Tibial nerve (tissue), 4 donors: ENCODE measurements at regions not wholly inside any gene's neighbourhood (a gene's known extent, or its start where the extent isn't known, plus 50 kb on each side); places are given as distances from the start of the nearest gene placed in this dataset.

ENCODE experiments used
- DNase-seq, 2 donors: peaks; one replicate each; pipeline ENCODE4 v3.0.0-alpha.2; 2019; ENCODE audit warnings: low spot score in 2 of 2
- H3K27ac ChIP-seq, 4 donors: fragments of 200-600 bp; sonication (generic) in 3 of 4; one replicate each; pipeline ENCODE4 v1.5.1; 2017 to 2019; ENCODE audit warnings: mild to moderate bottlenecking in 1 of 4
- H3K27me3 ChIP-seq, 2 donors: fragments of 200-600 bp; sonication (generic) in 1 of 2; one replicate each; pipeline versions ENCODE4 v1.5.1 to v1.6.0; 2017 to 2019
- H3K36me3 ChIP-seq, 3 donors: fragments of 200-600 bp; sonication (generic); one replicate each; pipeline ENCODE4 v1.5.1; 2018 to 2019
- H3K4me1 ChIP-seq, 4 donors: fragments of 200-600 bp; sonication (generic) in 3 of 4; one replicate each; pipeline ENCODE4 v1.5.1; 2017 to 2019
- H3K4me3 ChIP-seq, 4 donors: fragments of 200-600 bp; sonication (generic) in 3 of 4; one replicate each; pipeline ENCODE4 v1.5.1; 2017 to 2019; ENCODE audit warnings: mild to moderate bottlenecking in 1 of 4, moderate library complexity in 1 of 4
- H3K9me3 ChIP-seq, 4 donors: fragments of 200-600 bp; sonication (generic) in 3 of 4; one replicate each; pipeline ENCODE4 v1.5.1; 2017 to 2019
- EP300 ChIP-seq, 2 donors: sonication (generic); formaldehyde crosslinking; IDR thresholded peaks; one replicate each; pipeline ENCODE4 v1.6.1; 2017; ENCODE audit warnings: antibody characterized with exemption in 2 of 2, mild to moderate bottlenecking in 1 of 2
- POLR2A ChIP-seq, 2 donors: fragments of 450-650 bp; IDR thresholded peaks; one replicate each; pipeline ENCODE4 v1.6.1; 2017; ENCODE audit warnings: antibody characterized with exemption in 2 of 2, mild to moderate bottlenecking in 2 of 2, moderate library complexity in 2 of 2
- WGBS, 2 donors: methylation state at CpG; one replicate each; pipeline ENCODE4 v1.1.5; 2018; 5-methylcytosine and 5-hydroxymethylcytosine counted together
- TF ChIP-seq, protein P1 (sequence below), 5 experiments: fragments of 200-600 bp in 3 of 5; fragments of 450-650 bp in 2 of 5; sonication (generic) in 3 of 5; IDR thresholded peaks; one replicate each; pipeline ENCODE4 v1.5.1; 2016 to 2019; ENCODE audit warnings: antibody characterized with exemption in 5 of 5, mild to moderate bottlenecking in 3 of 5, moderate library complexity in 2 of 5

DNA sequence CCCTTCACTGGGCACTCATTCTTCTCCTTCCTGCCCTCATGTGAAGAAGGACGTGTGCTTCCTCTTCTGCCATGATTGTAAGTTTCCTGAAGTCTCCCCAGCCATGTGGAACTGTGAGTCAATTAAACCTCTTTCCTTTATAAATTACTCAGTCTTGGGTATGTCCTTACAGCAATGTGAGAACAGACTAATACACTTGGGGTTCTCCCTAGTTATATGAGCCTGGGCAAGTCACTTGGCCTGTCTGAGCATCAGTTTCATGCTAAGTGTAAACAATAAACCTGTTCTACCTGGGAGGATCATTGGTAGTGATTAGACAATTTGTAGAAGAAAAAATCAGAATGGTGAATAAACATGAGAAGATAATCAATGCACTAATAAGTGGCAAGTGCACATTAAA, 162.2 kb upstream of the ARG1 start:
- TF ChIP-seq, protein P1, sequence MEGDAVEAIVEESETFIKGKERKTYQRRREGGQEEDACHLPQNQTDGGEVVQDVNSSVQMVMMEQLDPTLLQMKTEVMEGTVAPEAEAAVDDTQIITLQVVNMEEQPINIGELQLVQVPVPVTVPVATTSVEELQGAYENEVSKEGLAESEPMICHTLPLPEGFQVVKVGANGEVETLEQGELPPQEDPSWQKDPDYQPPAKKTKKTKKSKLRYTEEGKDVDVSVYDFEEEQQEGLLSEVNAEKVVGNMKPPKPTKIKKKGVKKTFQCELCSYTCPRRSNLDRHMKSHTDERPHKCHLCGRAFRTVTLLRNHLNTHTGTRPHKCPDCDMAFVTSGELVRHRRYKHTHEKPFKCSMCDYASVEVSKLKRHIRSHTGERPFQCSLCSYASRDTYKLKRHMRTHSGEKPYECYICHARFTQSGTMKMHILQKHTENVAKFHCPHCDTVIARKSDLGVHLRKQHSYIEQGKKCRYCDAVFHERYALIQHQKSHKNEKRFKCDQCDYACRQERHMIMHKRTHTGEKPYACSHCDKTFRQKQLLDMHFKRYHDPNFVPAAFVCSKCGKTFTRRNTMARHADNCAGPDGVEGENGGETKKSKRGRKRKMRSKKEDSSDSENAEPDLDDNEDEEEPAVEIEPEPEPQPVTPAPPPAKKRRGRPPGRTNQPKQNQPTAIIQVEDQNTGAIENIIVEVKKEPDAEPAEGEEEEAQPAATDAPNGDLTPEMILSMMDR (IDR thresholded peaks at IDR 0.05), result no peak
- TF ChIP-seq POLR2A (IDR thresholded peaks at IDR 0.05), result no peak
- no peak for TF ChIP-seq EP300 (IDR thresholded peaks at IDR 0.05)
- H3K4me1 ChIP-seq, result no peaks in the 10 kb centered on the region
- DNase-seq, result no peak
- no peak overlapping the region for H3K27ac ChIP-seq
- no peaks in the 10 kb centered on the region for H3K27me3 ChIP-seq
- 65 to 70% methylated on average over 1 of the region's 1 CpG for WGBS, 2 donors
- H3K4me3 ChIP-seq, result no peak overlapping the region
- no peaks in the 10 kb centered on the region for H3K9me3 ChIP-seq
- H3K36me3 ChIP-seq, result no peaks in the 10 kb centered on the region

DNA sequence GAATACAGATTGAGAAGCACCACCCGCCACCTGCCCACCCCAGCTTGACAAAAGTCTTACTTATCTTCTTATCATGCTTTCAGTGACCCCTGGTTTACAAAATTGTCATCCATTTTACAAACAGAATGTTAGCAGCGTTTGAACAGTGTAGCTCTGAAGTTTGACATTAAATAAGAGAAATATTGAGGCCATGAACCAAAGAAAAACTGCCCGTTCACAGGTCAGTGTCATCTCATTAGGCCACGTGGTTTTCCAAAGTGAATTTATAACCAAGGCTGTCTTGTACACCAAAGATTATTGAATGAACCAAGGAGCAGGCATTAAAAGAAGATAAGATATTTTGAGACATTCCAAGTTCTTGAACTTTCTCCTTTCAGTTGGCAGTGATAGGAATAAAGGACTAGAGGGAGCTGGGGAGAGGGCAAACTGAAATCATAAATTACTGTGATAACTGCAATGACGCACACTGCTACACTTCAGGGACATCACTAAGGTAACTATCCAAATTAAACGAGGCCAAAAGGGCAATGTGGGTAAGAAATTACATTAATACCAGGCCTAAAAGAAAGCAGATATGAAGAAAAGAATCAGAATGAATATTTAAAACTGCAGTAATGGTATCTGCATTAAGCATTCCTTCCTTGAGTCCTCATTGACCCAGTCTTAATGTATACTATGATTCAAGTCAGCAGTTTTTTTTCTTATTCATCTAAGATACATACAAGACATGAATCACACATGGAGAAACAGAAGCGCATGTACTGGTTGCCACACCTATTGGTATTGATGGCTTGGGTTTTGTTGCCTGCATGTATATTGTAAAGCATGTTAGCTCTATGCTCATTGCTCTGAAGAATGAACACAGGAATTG, 159.8 kb upstream of the ARG1 start:
- no peaks in the 10 kb centered on the region for H3K4me1 ChIP-seq
- no peak for DNase-seq
- H3K27ac ChIP-seq, result no peak overlapping the region
- no peaks in the 10 kb centered on the region for H3K9me3 ChIP-seq
- no peaks in the 10 kb centered on the region for H3K27me3 ChIP-seq
- H3K36me3 ChIP-seq, result no peaks in the 10 kb centered on the region
- TF ChIP-seq EP300 (IDR thresholded peaks at IDR 0.05) (no peak), POLR2A (IDR thresholded peaks at IDR 0.05) (no peak)
- TF ChIP-seq, protein P1 (IDR thresholded peaks at IDR 0.05), result no peak
- 64 to 68% methylated on average over 7 of the region's 7 CpGs for WGBS, 2 donors
- H3K4me3 ChIP-seq, result no peak overlapping the region

DNA sequence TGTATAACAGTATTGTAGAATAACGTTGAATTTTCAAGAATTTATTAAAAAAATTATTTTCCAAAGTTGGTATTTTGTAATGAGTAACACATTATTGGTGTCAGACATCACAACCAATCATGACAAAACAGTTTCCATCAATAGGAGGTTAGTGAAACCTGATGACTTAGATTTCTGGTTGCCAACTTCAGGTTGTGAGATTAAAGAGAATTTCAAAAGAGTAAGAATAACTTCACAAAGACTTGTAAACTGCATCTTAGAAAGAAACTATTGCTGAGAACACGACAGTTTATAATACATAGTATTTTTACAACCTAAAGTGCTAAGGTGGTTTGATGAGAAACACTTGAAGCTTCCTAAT, 159.2 kb upstream of the ARG1 start:
- Histone ChIP-seq H3K4me3 (no peak overlapping the region), H3K9me3 (no peaks in the 10 kb centered on the region), H3K27me3 (no peaks in the 10 kb centered on the region), H3K4me1 (no peaks in the 10 kb centered on the region), H3K27ac (no peak overlapping the region), H3K36me3 (no peaks in the 10 kb centered on the region)
- TF ChIP-seq, protein P1 (IDR thresholded peaks at IDR 0.05), result no peak
- no peak for TF ChIP-seq EP300 (IDR thresholded peaks at IDR 0.05)
- TF ChIP-seq POLR2A (IDR thresholded peaks at IDR 0.05), result no peak
- 85% methylated on average over 2 of the region's 2 CpGs for WGBS, 2 donors
- no peak for DNase-seq

DNA sequence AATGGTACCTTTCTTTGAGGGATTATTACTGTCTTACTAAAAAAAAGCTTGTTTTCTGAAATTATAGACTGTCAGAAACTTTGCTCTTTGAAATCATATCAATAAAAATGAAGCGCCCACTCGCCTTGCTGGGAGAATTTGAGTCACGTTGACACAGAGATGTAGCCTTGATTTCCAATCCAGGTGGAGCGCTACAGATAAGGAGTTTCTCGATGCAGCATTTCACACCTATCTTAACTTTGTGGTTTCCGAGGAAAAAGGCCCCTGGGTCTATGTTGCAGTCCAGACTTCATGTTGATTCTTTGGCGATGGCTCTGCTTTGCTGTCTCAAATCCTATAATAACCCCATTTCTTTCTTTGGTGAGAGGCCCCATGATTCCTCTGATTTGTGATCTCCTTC, 158.1 kb upstream of the ARG1 start:
- WGBS, 2 donors, result 75 to 81% methylated on average over 7 of the region's 7 CpGs
- Histone ChIP-seq H3K27ac (no peak overlapping the region), H3K4me1 (no peaks in the 10 kb centered on the region), H3K9me3 (no peaks in the 10 kb centered on the region), H3K4me3 (no peak overlapping the region), H3K36me3 (no peaks in the 10 kb centered on the region), H3K27me3 (no peaks in the 10 kb centered on the region)
- DNase-seq, result no peak
- TF ChIP-seq, protein P1 (IDR thresholded peaks at IDR 0.05), result no peak
- no peak for TF ChIP-seq POLR2A (IDR thresholded peaks at IDR 0.05)
- TF ChIP-seq EP300 (IDR thresholded peaks at IDR 0.05), result no peak

DNA sequence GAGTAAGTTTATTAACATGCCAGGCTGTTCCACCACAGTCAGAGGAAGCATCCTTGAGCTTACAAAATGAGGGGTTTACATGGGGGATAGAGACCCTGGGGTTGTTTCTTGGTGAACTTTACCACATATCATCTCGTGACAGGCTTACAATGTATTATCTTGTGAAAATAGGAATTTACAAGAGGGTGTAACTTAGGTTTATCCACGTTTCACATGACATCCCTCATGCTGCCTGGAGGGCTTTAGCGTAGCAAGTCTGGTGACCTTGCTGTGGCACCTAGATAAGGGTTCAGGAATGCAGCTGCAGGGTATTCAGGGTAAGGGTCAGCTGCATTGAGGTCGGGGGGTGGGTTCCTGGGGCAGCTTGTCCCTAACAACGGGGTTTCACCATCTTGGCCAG, 154.6 kb upstream of the ARG1 start:
- no peaks in the 10 kb centered on the region for H3K4me1 ChIP-seq
- H3K9me3 ChIP-seq, result no peaks in the 10 kb centered on the region
- DNase-seq, result no peak
- no peak for TF ChIP-seq POLR2A (IDR thresholded peaks at IDR 0.05)
- TF ChIP-seq EP300 (IDR thresholded peaks at IDR 0.05), result no peak
- TF ChIP-seq, protein P1 (IDR thresholded peaks at IDR 0.05), result no peak
- no peaks in the 10 kb centered on the region for H3K27me3 ChIP-seq
- H3K36me3 ChIP-seq, result no peaks in the 10 kb centered on the region
- 66 to 72% methylated on average over 5 of the region's 5 CpGs for WGBS, 2 donors
- no peak overlapping the region for H3K4me3 ChIP-seq
- no peak overlapping the region for H3K27ac ChIP-seq
